Astrocyte of the cerebellum (primary cell): ENCODE measurements at regions not wholly inside any gene's neighbourhood (a gene's known extent, or its start where the extent isn't known, plus 50 kb on each side); places are given as distances from the start of the nearest gene placed in this dataset.

Experiments used
- DNase-seq: peaks from one replicate; pipeline ENCODE4 v3.0.0-alpha.2; 2011; ENCODE audit warnings: low read depth
- H3K4me3 ChIP-seq: 2 replicates; pipeline ENCODE4 v1.5.1; 2011; ENCODE audit warnings: mild to moderate bottlenecking, low read depth, low read length, moderate library complexity
- in situ Hi-C: cut with HindIII; loops from 2 replicates; pipeline ENCODE4 v1.10.0; 2017; ENCODE audit warnings: low sequenced_read_pairs
- TF ChIP-seq, protein P1 (sequence below): IDR thresholded peaks from 2 replicates; pipeline ENCODE4 v1.5.1; 2012; ENCODE audit warnings: low read length, low read depth, moderate library complexity, mild to moderate bottlenecking; ENCODE audit errors: missing control alignments

DNA sequence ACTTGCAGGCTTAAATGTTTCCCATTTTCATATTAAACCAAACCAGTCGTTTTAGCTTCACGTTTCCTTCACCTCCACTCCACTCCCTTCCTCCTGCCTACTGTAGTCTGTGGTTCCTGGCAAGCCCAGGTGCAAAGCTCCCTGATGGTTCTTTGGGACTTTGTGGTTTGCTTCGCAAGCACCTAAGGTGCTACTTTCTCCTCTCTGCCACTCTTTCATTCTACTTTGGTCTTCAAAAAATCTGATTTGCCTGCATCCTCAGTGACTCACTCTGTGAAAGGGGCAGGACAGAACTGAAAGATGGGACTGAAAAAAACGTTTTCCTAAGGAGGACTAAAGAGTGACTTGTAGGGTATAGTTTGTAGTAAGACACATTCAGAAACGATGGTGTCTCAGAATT, 228.4 kb downstream of the CYRIA start:
- in situ Hi-C loops: no loop called here
- no peak for DNase-seq
- H3K4me3 ChIP-seq: no peak overlapping the region
- TF ChIP-seq, protein P1, sequence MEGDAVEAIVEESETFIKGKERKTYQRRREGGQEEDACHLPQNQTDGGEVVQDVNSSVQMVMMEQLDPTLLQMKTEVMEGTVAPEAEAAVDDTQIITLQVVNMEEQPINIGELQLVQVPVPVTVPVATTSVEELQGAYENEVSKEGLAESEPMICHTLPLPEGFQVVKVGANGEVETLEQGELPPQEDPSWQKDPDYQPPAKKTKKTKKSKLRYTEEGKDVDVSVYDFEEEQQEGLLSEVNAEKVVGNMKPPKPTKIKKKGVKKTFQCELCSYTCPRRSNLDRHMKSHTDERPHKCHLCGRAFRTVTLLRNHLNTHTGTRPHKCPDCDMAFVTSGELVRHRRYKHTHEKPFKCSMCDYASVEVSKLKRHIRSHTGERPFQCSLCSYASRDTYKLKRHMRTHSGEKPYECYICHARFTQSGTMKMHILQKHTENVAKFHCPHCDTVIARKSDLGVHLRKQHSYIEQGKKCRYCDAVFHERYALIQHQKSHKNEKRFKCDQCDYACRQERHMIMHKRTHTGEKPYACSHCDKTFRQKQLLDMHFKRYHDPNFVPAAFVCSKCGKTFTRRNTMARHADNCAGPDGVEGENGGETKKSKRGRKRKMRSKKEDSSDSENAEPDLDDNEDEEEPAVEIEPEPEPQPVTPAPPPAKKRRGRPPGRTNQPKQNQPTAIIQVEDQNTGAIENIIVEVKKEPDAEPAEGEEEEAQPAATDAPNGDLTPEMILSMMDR: no peak

DNA sequence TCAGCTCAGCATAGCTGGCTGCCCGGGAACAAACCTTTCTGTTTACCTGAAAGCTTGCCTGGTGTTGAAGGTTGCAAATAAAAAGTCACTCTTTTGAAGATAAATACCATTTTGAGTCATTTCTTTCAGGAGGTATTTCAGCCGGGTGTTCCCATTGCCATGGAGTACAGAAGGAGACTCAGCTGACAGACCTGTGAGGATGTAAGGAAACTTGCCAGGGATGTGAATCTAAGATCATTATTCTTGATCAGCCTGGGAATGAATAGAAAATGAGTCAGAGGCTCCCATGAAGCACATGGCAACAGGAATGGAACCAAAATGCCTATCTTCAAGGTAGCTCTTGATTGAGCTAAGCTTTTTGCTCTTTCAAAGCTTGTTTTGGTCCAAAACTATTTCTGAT, 231.2 kb downstream of the CYRIA start:
- no peak overlapping the region for H3K4me3 ChIP-seq
- TF ChIP-seq, protein P1: no peak
- in situ Hi-C loops: no loop called here
- no peak for DNase-seq

DNA sequence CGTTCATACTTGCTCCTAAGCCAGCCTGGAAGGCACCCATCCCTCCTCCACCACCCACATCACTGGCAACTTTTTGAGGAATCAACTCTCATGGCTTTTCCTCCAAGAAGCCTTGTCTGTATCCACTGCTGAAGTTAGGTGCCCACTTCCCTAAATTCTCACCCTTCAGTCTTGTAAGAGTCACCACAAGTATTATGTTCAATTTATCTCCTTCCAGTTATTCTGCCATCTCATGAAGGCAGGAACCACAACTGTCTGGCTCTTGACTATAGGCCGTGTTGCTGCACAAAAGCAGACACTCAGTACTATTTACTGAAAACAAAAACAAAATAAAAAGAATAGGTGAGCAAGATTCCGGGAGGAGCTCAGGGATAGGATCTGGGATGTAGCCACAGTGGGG, 234.8 kb downstream of the CYRIA start:
- TF ChIP-seq, protein P1: no peak
- no peak for DNase-seq
- H3K4me3 ChIP-seq: no peak overlapping the region
- in situ Hi-C loops: no loop called here

GRCh38 chr2:16429431-16430145, 236.0 kb downstream of the CYRIA start:
- no peak for DNase-seq
- TF ChIP-seq, protein P1: no peak
- H3K4me3 ChIP-seq: no peak overlapping the region
- in situ Hi-C loops: no loop called here

- in situ Hi-C loops: no loop called here
- no peak overlapping the region for H3K4me3 ChIP-seq
- TF ChIP-seq, protein P1: no peak
- DNase-seq: no peak
Observed at GRCh38 chr2:16429002-16429401, 236.6 kb downstream of the CYRIA start.

DNA sequence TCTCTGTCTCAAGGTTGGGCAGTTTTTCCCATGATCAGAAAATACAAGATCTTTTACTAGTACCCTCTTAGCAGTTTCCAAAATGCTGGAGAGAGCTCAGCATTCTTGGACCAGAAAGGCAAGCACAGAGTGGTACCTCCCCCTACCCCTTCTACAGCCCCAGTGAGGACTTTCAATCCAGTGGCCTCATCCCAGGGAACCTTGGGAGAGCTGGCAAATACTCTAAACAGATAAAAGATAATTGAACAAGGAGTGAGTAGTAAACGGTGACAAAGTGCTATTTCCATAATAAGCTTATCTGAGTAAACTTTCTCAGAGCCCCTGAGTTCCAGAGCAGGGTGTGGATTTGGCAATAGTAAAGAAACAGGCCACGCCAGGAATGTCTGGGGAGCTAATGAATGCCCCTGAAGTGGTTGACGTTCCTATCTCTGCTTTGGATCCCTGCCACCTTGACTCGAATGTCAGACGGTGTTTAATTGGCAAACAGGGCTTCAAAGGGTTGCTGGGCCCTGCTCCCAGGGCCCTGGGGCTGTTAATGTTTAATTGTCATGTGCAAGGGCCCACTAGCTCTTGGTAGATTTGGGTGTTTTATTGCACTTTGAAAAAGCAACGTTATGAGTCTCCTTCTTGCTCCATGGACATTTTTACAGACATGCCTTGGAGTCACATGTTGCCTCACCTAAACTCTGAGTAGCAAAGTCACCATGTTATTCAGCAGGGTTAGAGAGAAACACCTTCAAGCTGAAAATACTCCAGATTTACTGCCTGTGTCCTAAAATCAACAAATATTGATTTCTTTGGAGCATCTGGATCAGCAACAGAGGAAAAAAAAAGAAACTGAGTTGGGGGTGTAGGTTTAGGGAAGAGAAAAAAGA, 239.9 kb downstream of the CYRIA start:
- in situ Hi-C loops: no loop called here
- DNase-seq: no peak
- TF ChIP-seq, protein P1: no peak

More for the DNA sequence above, 239.9 kb downstream of the CYRIA start:
- H3K4me3 ChIP-seq: no peak overlapping the region
